Cardiac fibroblast (primary cell): ENCODE measurements at regions not wholly inside any gene's neighbourhood (a gene's known extent, or its start where the extent isn't known, plus 50 kb on each side); places are given as distances from the start of the nearest gene placed in this dataset.

ENCODE experiments used
- DNase-seq, 2 donors: peaks; one replicate each; pipeline versions ENCODE4 v3.0.0 to v3.0.0-alpha.2; 2010; ENCODE audit warnings: low read depth in 2 of 2
- H3K4me3 ChIP-seq, 2 donors: replicated peaks in 1 of 2; 1 replicate in 1 of 2; 2 replicates in 1 of 2; pipeline ENCODE4 v1.5.1; 2011; ENCODE audit warnings: low read depth in 2 of 2, low read length in 2 of 2, mild to moderate bottlenecking in 2 of 2, moderate library complexity in 1 of 2
- TF ChIP-seq, protein P1 (sequence below): IDR thresholded peaks from one replicate; pipeline ENCODE4 v1.5.1; 2011; ENCODE audit warnings: low read depth, mild to moderate bottlenecking, low read length, inconsistent platforms

DNA sequence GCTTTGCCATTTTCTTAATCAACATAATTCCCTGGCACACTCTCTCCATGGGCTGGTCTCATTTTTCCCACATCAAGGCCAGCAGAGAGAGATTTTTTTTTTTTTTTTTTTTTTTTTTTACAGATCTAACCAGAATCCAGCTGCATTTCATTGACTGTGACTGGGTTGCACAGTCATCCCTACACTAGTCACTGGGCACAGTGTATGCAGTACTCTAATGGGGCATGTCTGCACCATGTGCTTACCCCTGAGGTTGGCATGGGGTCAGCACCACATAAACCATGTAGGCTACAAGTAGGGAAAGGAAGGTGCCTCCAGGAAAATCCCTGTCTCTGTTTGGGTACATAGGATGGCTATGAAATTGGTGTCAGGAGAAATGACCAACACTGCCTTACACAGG is 64.1 kb upstream of the LRP8 start:
- TF ChIP-seq, protein P1, sequence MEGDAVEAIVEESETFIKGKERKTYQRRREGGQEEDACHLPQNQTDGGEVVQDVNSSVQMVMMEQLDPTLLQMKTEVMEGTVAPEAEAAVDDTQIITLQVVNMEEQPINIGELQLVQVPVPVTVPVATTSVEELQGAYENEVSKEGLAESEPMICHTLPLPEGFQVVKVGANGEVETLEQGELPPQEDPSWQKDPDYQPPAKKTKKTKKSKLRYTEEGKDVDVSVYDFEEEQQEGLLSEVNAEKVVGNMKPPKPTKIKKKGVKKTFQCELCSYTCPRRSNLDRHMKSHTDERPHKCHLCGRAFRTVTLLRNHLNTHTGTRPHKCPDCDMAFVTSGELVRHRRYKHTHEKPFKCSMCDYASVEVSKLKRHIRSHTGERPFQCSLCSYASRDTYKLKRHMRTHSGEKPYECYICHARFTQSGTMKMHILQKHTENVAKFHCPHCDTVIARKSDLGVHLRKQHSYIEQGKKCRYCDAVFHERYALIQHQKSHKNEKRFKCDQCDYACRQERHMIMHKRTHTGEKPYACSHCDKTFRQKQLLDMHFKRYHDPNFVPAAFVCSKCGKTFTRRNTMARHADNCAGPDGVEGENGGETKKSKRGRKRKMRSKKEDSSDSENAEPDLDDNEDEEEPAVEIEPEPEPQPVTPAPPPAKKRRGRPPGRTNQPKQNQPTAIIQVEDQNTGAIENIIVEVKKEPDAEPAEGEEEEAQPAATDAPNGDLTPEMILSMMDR, result no peak
- H3K4me3 ChIP-seq, result no peak overlapping the region
- no peak for DNase-seq

DNA sequence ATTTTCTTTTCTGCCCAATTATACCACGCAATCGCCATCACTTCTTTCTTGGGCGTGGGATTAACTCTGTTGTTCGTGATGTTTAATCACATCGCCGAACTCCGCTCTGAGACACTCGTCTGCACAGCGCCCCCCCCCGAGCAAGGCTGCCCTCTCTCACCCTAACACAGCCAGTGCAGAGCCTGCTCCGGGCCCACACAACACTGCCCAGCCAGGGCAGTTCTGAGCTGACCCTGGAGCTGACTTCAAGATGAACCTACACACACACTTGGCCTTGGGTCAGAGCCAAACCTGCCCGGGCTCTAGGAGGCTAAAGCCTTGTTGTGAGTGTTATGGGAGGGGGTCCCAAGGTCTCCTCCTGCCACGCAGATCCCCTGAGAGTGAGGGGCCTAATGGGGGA is 64.6 kb upstream of the LRP8 start:
- DNase-seq, result no peak

DNA sequence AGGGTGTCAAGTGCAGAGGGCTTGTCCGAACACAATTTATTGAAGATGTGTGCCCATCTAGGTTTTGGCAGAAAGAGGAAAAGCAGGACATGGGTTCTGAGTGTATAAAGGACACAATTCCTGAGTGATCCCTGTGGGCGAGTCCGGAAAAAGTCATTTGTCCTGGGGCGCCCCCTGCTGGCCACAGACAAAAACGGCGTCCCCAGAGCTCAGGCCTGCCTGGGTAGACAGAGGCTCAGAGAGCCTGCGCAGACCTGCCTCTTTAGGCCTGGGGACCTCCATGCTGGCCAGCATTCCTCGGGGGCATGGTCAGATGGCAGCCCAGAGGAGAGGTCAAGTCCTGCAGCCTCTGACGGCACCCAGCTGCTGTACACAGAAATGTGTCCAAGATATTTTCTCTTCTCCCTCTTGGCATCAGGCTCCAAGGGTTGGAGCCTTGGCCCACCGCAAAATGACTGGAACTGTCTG is 65.5 kb upstream of the LRP8 start:
- no peak overlapping the region for H3K4me3 ChIP-seq
- peak; percentile 75 for DNase-seq
- TF ChIP-seq, protein P1, result peak; percentile 88

More for the DNA sequence above, 64.6 kb upstream of the LRP8 start:
- no peak overlapping the region for H3K4me3 ChIP-seq
- TF ChIP-seq, protein P1, result no peak

DNA sequence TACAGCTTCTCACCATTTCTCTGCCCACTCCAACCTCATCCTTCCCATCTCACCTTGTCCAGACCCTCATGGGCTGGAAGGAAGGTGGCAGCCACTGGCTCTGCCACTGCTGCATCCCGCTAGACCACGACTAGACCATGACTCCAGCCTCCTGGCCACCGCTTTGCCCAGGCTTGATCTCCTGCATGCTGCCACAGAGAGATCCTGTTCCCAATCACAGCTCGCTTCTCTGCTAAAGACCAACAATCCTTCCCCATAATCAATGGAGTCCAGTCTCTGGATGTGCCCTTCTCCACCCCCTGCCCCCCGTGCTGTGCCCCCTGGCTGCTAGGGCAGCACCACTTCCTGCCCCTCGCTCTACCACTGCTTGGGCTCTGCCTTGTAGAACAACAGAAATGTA is 64.9 kb upstream of the DMRTB1 start:
- no peak for DNase-seq
- TF ChIP-seq, protein P1, result no peak
- H3K4me3 ChIP-seq, result no peak overlapping the region

DNA sequence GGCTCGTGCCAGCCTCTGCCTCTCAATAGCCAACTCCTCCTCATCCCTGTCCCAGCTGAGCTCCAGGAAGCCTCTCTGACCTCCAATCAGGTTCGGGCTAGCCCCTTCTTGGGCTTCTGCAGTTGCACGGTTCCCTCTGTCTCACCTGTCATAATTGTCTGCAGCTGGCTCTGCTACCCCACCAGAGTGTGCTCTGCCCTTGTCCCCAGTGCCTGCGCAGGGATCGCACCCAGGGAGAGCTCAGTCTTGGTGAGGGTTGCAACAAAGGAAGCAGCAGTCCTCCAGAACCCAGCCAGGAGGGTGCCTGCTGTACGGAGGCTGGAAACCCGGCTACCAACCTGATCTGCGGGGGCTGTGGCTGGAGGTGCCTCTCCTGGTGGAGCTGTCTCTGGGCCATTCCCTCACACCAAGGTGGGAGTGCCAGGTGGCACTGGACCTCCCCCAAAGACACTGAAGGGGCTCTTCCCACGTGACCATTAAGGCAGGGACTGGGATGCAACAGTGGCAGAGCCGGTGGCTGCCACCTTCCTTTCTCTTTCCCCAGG is 63.5 kb upstream of the DMRTB1 start:
- TF ChIP-seq, protein P1, result no peak
- DNase-seq, result no peak
- H3K4me3 ChIP-seq, result no peak overlapping the region

DNA sequence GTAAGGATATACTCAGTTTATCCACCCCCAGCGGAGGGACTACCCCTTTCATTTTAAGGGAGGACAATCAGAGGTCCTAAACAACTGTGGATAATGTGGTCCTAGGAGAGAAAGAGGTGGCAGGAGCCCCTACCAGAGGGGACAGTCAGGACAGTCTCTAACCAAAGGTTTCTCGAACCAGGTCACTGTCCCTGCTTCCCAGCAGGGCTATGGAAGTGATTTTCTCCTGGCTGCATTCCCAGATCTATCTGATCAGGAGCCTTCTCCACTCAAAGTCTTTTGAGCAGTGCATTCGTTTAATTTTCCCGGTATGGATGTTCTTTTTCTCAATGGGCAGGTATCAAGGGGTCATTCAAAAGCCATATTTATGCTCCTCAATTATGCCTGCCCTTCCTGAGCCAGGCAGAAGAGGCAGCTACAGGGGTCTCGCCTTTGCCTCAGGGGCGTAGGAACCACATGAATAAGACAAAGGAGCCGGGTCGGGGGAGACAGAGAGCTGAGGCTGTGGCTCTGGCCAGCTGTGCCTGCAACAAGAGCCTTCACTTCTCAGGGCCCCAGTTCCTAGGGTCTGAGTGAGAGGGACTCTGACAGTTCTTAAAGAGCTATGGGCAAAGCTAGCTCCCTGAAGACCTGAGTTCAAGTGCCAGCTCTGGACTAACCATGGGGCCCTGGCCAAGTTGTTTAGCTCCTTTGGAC is 62.5 kb upstream of the DMRTB1 start:
- no peak overlapping the region for H3K4me3 ChIP-seq
- no peak for DNase-seq
- TF ChIP-seq, protein P1, result no peak

DNA sequence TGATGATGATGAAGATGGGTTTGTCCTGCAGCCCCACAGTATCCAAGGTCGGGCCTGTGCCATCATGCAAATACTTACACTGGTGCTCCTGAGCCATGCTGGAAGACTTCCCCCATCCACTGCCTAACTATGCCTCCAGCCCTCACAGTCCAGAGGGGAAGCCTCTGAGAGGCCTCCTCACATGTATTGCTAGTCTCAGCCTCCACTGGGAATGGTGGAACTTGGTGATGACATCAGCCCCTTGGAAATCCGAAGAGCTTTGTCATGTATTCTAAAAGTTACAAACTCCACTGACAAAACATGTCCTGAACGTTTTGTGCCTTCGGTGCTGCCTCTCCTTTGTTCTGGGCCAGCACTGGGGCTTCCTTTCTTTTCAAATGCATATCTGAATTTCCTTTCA is 61.1 kb upstream of the DMRTB1 start:
- TF ChIP-seq, protein P1, result no peak
- no peak overlapping the region for H3K4me3 ChIP-seq
- peak in 1 of 2 donors; percentile 61 for DNase-seq
